Progenitor cell of endocrine pancreas (in vitro differentiated cells): ENCODE measurements at regions not wholly inside any gene's neighbourhood (a gene's known extent, or its start where the extent isn't known, plus 50 kb on each side); places are given as distances from the start of the nearest gene placed in this dataset.

Experiments
- DNase-seq: peaks from one replicate; pipeline ENCODE4 v3.0.0; 2021; ENCODE audit warnings: low spot score; ENCODE audit not compliant: unreplicated experiment
- H3K27ac Mint-ChIP-seq: 2 replicates; pipeline ENCODE4 v1.8.0; 2021; ENCODE audit warnings: mild to moderate bottlenecking, moderate library complexity, mixed read lengths
- H3K27me3 Mint-ChIP-seq: 2 replicates; pipeline ENCODE4 v1.8.0; 2021; ENCODE audit warnings: mixed read lengths
- H3K36me3 Mint-ChIP-seq: 2 replicates; pipeline ENCODE4 v1.8.0; 2022; ENCODE audit warnings: mixed read lengths; ENCODE audit not compliant: insufficient read depth
- H3K4me1 Mint-ChIP-seq: 2 replicates; pipeline ENCODE4 v1.8.0; 2021; ENCODE audit warnings: low read depth, mixed read lengths
- H3K4me3 Mint-ChIP-seq: 2 replicates; pipeline ENCODE4 v1.8.0; 2021; ENCODE audit warnings: low read depth, mild to moderate bottlenecking, moderate library complexity, mixed read lengths
- H3K9me3 Mint-ChIP-seq: 2 replicates; pipeline ENCODE4 v1.8.0; 2021; ENCODE audit warnings: low read depth, mixed read lengths
- CTCF ChIP-seq: fragments of 200-600 bp; sonication (generic); IDR thresholded peaks from one replicate; pipeline ENCODE4 v1.5.0; 2021; ENCODE audit warnings: antibody characterized with exemption, mild to moderate bottlenecking; ENCODE audit not compliant: unreplicated experiment

- no peaks in the 10 kb centered on the region for H3K36me3 Mint-ChIP-seq
- no peak overlapping the region for H3K4me3 Mint-ChIP-seq
- H3K27ac Mint-ChIP-seq, result no peak overlapping the region
- peaks cover 11% of the 10 kb centered on the region for H3K27me3 Mint-ChIP-seq
- DNase-seq, result no peak
- no peak for TF ChIP-seq CTCF
- no peaks in the 10 kb centered on the region for H3K9me3 Mint-ChIP-seq
- H3K4me1 Mint-ChIP-seq, result no peaks in the 10 kb centered on the region
These were observed 257.0 kb downstream of the SIPA1L2 start for GRCh38 chr1:232372841-232373440.

- Mint-ChIP-seq H3K9me3 (no peaks in the 10 kb centered on the region), H3K36me3 (no peaks in the 10 kb centered on the region), H3K4me3 (no peak overlapping the region), H3K27me3 (peaks cover 11% of the 10 kb centered on the region), H3K27ac (no peak overlapping the region), H3K4me1 (peaks cover 2% of the 10 kb centered on the region)
- no peak for DNase-seq
- TF ChIP-seq CTCF, result no peak
These were observed 257.5 kb downstream of the SIPA1L2 start for GRCh38 chr1:232372431-232372830.

GRCh38 chr1:232369451-232370296, 260.3 kb downstream of the SIPA1L2 start:
- no peak for DNase-seq
- H3K4me3 Mint-ChIP-seq, result no peak overlapping the region
- peaks cover 11% of the 10 kb centered on the region for H3K27me3 Mint-ChIP-seq
- peaks cover 5% of the 10 kb centered on the region for H3K4me1 Mint-ChIP-seq
- H3K27ac Mint-ChIP-seq, result no peak overlapping the region
- no peaks in the 10 kb centered on the region for H3K9me3 Mint-ChIP-seq
- TF ChIP-seq CTCF, result no peak
- H3K36me3 Mint-ChIP-seq, result no peaks in the 10 kb centered on the region

- no peak overlapping the region for H3K4me3 Mint-ChIP-seq
- H3K9me3 Mint-ChIP-seq, result no peaks in the 10 kb centered on the region
- no peak overlapping the region for H3K27ac Mint-ChIP-seq
- TF ChIP-seq CTCF, result no peak
- H3K27me3 Mint-ChIP-seq, result peaks cover 11% of the 10 kb centered on the region
- H3K4me1 Mint-ChIP-seq, result peaks cover 5% of the 10 kb centered on the region
- no peaks in the 10 kb centered on the region for H3K36me3 Mint-ChIP-seq
- DNase-seq, result no peak
These were observed 261.1 kb downstream of the SIPA1L2 start for GRCh38 chr1:232368821-232369321.

- Mint-ChIP-seq H3K4me1 (peaks cover 5% of the 10 kb centered on the region), H3K9me3 (no peaks in the 10 kb centered on the region), H3K27me3 (peaks cover 7% of the 10 kb centered on the region), H3K36me3 (no peaks in the 10 kb centered on the region), H3K4me3 (no peak overlapping the region), H3K27ac (no peak overlapping the region)
- no peak for DNase-seq
- no peak for TF ChIP-seq CTCF
These were observed 262.6 kb downstream of the SIPA1L2 start for GRCh38 chr1:232367293-232367692.
